K562 (cell line): ENCODE measurements at regions not wholly inside any gene's neighbourhood (a gene's known extent, or its start where the extent isn't known, plus 50 kb on each side); places are given as distances from the start of the nearest gene placed in this dataset.

ENCODE experiments used
- ATAC-seq: fragments of 200-7000 bp; cut with Tn5 transposase; 3 replicates; pipeline ENCODE4 v1.9.1; 2020; ENCODE audit warnings: moderate library complexity
- BruUV-seq: library from RNA; stranded (reverse); fragments of 400-500 nt; replicated peaks from 2 replicates; lab custom pipeline; 2021; lab: Mats Ljungman, UMichigan
- CTCF ChIA-PET: fragments of 300-600 bp; formaldehyde crosslinking; extraction: SDS; loops from one replicate; lab custom pipeline; 2021; ENCODE audit warnings: low intra/inter-chr PET ratio; lab: Yijun Ruan, JAX
- POLR2A ChIA-PET: fragments of 300-600, 350-650 bp; sonication (Branson Sonifier 250); formaldehyde crosslinking; extraction: SDS; loops from one replicate; lab custom pipeline; 2021; ENCODE audit warnings: antibody characterized with exemption, inconsistent platforms; lab: Yijun Ruan, JAX
- DNase-seq, 4 experiments: peaks; one replicate each; pipeline versions ENCODE4 v3.0.0 to v3.0.0-alpha.2; 2011 to 2018; ENCODE audit warnings: low spot score in 3 of 4, mixed read lengths in 3 of 4; ENCODE audit errors: extremely low read depth in 1 of 4
- FAIRE-seq: peaks from 2 replicates; lab custom pipeline; 2011; peaks lifted over from hg19 to GRCh38; lab: Jason Lieb, UNC
- H2AFZ ChIP-seq: 2 replicates; pipeline ENCODE4 v1.6.0; 2011; ENCODE audit warnings: low read depth, low read length, control low read depth, inconsistent platforms
- H3K27ac ChIP-seq: fragments of 200-600 bp; 3 replicates; pipeline ENCODE4 v1.8.0; 2011; ENCODE audit warnings: low read depth, mild to moderate bottlenecking, control low read depth, inconsistent platforms, low read length, moderate library complexity, mixed read lengths; ENCODE audit errors: extremely low read depth
- H3K27me3 ChIP-seq, 2 experiments: fragments of 300-600 bp in 1 of 2; 2 replicates in 1 of 2; 3 replicates in 1 of 2; pipeline versions ENCODE4 v1.6.0 to v1.8.0; 2011; ENCODE audit warnings: inconsistent platforms in 2 of 2, low read length in 2 of 2, mild to moderate bottlenecking in 1 of 2, mixed read lengths in 1 of 2, moderate library complexity in 1 of 2; ENCODE audit not compliant: control insufficient read depth in 2 of 2, insufficient read depth in 2 of 2
- H3K36me3 ChIP-seq: fragments of 300-600 bp; 3 replicates; pipeline ENCODE4 v1.8.0; 2011; ENCODE audit warnings: mild to moderate bottlenecking, low read length, inconsistent platforms; ENCODE audit not compliant: control insufficient read depth, insufficient read depth
- H3K4me1 ChIP-seq, 2 experiments: fragments of 200-600 bp in 1 of 2; replicated peaks in 1 of 2; 2 replicates in 1 of 2; 3 replicates in 1 of 2; pipeline versions ENCODE4 v1.5.1 to v1.8.0; 2011; ENCODE audit warnings: inconsistent platforms in 2 of 2, low read length in 2 of 2, mild to moderate bottlenecking in 1 of 2, mixed read lengths in 1 of 2, moderate library complexity in 1 of 2; ENCODE audit not compliant: control insufficient read depth in 2 of 2, insufficient read depth in 2 of 2
- H3K4me2 ChIP-seq: 2 replicates; pipeline ENCODE4 v1.6.1; 2011; ENCODE audit warnings: low read length, control low read depth, inconsistent platforms, mixed read lengths; ENCODE audit not compliant: insufficient read depth
- H3K4me3 ChIP-seq: fragments of 200-600 bp; sonication (generic), shearing (Covaris generic); 2 replicates; pipeline ENCODE4 v1.5.1; 2016; ENCODE audit warnings: control low read depth, inconsistent platforms
- H3K79me2 ChIP-seq: fragments of 200-600 bp; 3 replicates; pipeline ENCODE4 v1.8.0; 2011; ENCODE audit warnings: low read length, inconsistent platforms; ENCODE audit not compliant: control insufficient read depth, insufficient read depth
- H3K9ac ChIP-seq, 2 experiments: 2 replicates each; pipeline versions ENCODE4 v1.6.0 to v1.6.1; 2011; ENCODE audit warnings: low read depth in 2 of 2, low read length in 2 of 2, control low read depth in 1 of 2, inconsistent platforms in 1 of 2, mild to moderate bottlenecking in 1 of 2, mixed read lengths in 1 of 2; ENCODE audit not compliant: insufficient read depth in 1 of 2
- H3K9me1 ChIP-seq: one replicate; pipeline ENCODE4 v1.6.0; 2011; ENCODE audit warnings: inconsistent platforms, mild to moderate bottlenecking, low read length, moderate library complexity; ENCODE audit not compliant: control insufficient read depth, insufficient read depth
- H3K9me3 ChIP-seq: replicated peaks from 2 replicates; pipeline ENCODE4 v1.5.1; 2011; ENCODE audit warnings: low read depth, low read length, inconsistent platforms; ENCODE audit not compliant: control insufficient read depth, insufficient read depth
- H4K20me1 ChIP-seq: replicated peaks from 2 replicates; pipeline ENCODE4 v1.6.1; 2011; ENCODE audit warnings: low read length, inconsistent platforms, mixed read lengths; ENCODE audit not compliant: control insufficient read depth, insufficient read depth
- BCOR ChIP-seq: fragments of 450-650 bp; IDR thresholded peaks from 2 replicates; pipeline ENCODE4 v1.6.1; 2016
- MEF2D ChIP-seq: conservative IDR thresholded peaks from 2 replicates; pipeline ENCODE4 v1.6.1; 2016; ENCODE audit warnings: low read depth, missing genetic modification characterization, missing compliant biosample characterization
- NR2F6 ChIP-seq: fragments of 450-650 bp; formaldehyde crosslinking; IDR thresholded peaks from 2 replicates; pipeline ENCODE4 v1.4.0; 2020; ENCODE audit warnings: mild to moderate bottlenecking
- PHB ChIP-seq: fragments of 250-450 bp; sonication (Bioruptor Pico); IDR thresholded peaks from 2 replicates; pipeline ENCODE4 v1.5.0; 2021
- SMARCB1 ChIP-seq: IDR thresholded peaks from 2 replicates; pipeline ENCODE4 v1.6.1; 2011; ENCODE audit warnings: improper control_type of control experiment, low read depth; ENCODE audit not compliant: insufficient read length
- TAF1 ChIP-seq: IDR thresholded peaks from 2 replicates; pipeline ENCODE4 v1.6.1; 2011; ENCODE audit warnings: mild to moderate bottlenecking, low read length, moderate library complexity; ENCODE audit not compliant: insufficient read depth, control insufficient read depth, severe bottlenecking; ENCODE audit errors: extremely low read depth
- ZNF124 ChIP-seq: sonication (generic); formaldehyde crosslinking; IDR thresholded peaks from 2 replicates; pipeline ENCODE4 v1.8.1; 2022; ENCODE audit warnings: missing genetic modification reagents
- ZNF41 ChIP-seq: fragments of 250-450 bp; sonication (Bioruptor Pico); conservative IDR thresholded peaks from 2 replicates; pipeline ENCODE4 v1.4.0; 2020; ENCODE audit warnings: mild to moderate bottlenecking
- ZNF583 ChIP-seq: fragments of 250-450 bp; sonication (Bioruptor Pico); IDR thresholded peaks from 2 replicates; pipeline ENCODE4 v1.4.0; 2020
- ZNF830 ChIP-seq: fragments of 250-450 bp; sonication (Bioruptor Pico); IDR thresholded peaks from 2 replicates; pipeline ENCODE4 v1.5.0; 2021; ENCODE audit warnings: mild to moderate bottlenecking
- WGBS: fragments of 100-300 bp; shearing (Covaris generic); methylation state at CpG from one replicate; pipeline ENCODE4 v1.1.6; 2016; ENCODE audit warnings: low coverage, mixed read lengths; ENCODE audit not compliant: insufficient coverage; ENCODE audit errors: missing lambda C conversion rate; 5-methylcytosine and 5-hydroxymethylcytosine counted together
- in situ Hi-C: fragments of 300-500 bp; cut with MboI; formaldehyde crosslinking; loops from 4 replicates; pipeline ENCODE4 v1.15.0; 2018; ENCODE audit warnings: inconsistent platforms, mixed read lengths
- intact Hi-C: fragments of 100-400 bp; cut with micrococcal nuclease; formaldehyde crosslinking; loops from 2 replicates; pipeline ENCODE4 v1.14.2; 2022
- TF ChIP-seq, protein P1 (sequence below): fragments of 450-650 bp; formaldehyde crosslinking; IDR thresholded peaks from 2 replicates; pipeline ENCODE4 v1.4.0; 2020; ENCODE audit warnings: mild to moderate bottlenecking, moderate library complexity
- TF ChIP-seq, protein P2 (sequence below): fragments of 250-450 bp; sonication (Bioruptor Pico); IDR thresholded peaks from 2 replicates; pipeline ENCODE4 v1.9.0; 2021; ENCODE audit warnings: mild to moderate bottlenecking, inconsistent platforms
- TF ChIP-seq, protein P3 (sequence below): fragments of 450-650 bp; IDR thresholded peaks from 2 replicates; pipeline ENCODE4 v1.6.1; 2016; ENCODE audit warnings: mild to moderate bottlenecking
- TF ChIP-seq, protein P4 (sequence below), 2 experiments: fragments of 250-450 bp in 1 of 2; fragments of 450-650 bp in 1 of 2; sonication (Bioruptor Pico) in 1 of 2; IDR thresholded peaks; 2 replicates each; pipeline versions ENCODE4 v1.6.1 to v1.8.0; 2016 to 2021; ENCODE audit warnings: mild to moderate bottlenecking in 2 of 2, moderate library complexity in 2 of 2, missing compliant biosample characterization in 1 of 2, missing genetic modification characterization in 1 of 2
- TF ChIP-seq, protein P5 (sequence below): fragments of 250-450 bp; sonication (Bioruptor Pico); IDR thresholded peaks from 2 replicates; pipeline ENCODE4 v1.6.1; 2021; ENCODE audit warnings: mild to moderate bottlenecking

DNA sequence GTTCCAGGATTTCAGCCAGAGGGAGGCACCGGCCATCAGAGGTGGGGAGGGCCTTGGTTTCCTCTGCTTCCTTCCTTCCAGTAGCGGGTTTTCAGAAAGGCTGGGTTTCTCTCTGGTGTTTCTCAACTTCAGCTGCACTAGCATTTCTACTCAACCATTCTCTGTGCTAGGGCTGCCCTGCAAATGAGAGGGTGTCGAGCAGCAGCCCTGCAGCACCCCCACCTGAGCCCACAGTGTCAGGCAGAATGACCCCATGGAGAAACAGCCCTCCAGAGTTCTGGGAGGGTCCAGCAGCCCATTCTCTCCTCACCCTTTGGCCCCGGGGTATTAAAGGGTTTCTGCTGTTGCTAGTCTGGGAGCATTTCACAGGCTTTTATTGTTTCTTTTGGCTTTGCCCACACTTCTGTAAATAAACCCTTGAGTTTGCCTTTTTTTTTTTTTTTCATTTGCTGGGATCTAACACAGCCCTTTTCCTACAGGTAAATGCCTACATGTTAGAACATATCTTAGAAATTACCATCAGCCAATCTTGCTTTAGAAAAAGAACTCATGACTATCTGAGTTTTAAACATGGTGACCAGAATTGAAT lies 151.5 kb upstream of the VIPR2 start:
- intact Hi-C loops = no loop called here
- H3K4me3 ChIP-seq = no peak overlapping the region
- 2% methylated on average over 4 of the region's 4 CpGs for WGBS
- TF ChIP-seq, protein P1, sequence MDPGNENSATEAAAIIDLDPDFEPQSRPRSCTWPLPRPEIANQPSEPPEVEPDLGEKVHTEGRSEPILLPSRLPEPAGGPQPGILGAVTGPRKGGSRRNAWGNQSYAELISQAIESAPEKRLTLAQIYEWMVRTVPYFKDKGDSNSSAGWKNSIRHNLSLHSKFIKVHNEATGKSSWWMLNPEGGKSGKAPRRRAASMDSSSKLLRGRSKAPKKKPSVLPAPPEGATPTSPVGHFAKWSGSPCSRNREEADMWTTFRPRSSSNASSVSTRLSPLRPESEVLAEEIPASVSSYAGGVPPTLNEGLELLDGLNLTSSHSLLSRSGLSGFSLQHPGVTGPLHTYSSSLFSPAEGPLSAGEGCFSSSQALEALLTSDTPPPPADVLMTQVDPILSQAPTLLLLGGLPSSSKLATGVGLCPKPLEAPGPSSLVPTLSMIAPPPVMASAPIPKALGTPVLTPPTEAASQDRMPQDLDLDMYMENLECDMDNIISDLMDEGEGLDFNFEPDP (CRISPR knock-in tag) = no peak
- TF ChIP-seq ZNF41 (CRISPR knock-in tag) (no peak), ZNF583 (CRISPR knock-in tag) (no peak), SMARCB1 (no peak), PHB (CRISPR knock-in tag) (no peak), ZNF124 (no peak), NR2F6 (CRISPR knock-in tag) (no peak), MEF2D (tag) (no peak), TAF1 (no peak), ZNF830 (CRISPR knock-in tag) (no peak), BCOR (no peak)
- TF ChIP-seq, protein P2, sequence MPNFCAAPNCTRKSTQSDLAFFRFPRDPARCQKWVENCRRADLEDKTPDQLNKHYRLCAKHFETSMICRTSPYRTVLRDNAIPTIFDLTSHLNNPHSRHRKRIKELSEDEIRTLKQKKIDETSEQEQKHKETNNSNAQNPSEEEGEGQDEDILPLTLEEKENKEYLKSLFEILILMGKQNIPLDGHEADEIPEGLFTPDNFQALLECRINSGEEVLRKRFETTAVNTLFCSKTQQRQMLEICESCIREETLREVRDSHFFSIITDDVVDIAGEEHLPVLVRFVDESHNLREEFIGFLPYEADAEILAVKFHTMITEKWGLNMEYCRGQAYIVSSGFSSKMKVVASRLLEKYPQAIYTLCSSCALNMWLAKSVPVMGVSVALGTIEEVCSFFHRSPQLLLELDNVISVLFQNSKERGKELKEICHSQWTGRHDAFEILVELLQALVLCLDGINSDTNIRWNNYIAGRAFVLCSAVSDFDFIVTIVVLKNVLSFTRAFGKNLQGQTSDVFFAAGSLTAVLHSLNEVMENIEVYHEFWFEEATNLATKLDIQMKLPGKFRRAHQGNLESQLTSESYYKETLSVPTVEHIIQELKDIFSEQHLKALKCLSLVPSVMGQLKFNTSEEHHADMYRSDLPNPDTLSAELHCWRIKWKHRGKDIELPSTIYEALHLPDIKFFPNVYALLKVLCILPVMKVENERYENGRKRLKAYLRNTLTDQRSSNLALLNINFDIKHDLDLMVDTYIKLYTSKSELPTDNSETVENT (CRISPR knock-in tag) = no peak
- TF ChIP-seq, protein P3, sequence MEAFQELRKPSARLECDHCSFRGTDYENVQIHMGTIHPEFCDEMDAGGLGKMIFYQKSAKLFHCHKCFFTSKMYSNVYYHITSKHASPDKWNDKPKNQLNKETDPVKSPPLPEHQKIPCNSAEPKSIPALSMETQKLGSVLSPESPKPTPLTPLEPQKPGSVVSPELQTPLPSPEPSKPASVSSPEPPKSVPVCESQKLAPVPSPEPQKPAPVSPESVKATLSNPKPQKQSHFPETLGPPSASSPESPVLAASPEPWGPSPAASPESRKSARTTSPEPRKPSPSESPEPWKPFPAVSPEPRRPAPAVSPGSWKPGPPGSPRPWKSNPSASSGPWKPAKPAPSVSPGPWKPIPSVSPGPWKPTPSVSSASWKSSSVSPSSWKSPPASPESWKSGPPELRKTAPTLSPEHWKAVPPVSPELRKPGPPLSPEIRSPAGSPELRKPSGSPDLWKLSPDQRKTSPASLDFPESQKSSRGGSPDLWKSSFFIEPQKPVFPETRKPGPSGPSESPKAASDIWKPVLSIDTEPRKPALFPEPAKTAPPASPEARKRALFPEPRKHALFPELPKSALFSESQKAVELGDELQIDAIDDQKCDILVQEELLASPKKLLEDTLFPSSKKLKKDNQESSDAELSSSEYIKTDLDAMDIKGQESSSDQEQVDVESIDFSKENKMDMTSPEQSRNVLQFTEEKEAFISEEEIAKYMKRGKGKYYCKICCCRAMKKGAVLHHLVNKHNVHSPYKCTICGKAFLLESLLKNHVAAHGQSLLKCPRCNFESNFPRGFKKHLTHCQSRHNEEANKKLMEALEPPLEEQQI = no peak
- TF ChIP-seq, protein P4, sequence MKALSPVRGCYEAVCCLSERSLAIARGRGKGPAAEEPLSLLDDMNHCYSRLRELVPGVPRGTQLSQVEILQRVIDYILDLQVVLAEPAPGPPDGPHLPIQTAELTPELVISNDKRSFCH (CRISPR knock-in tag; IDR thresholded peaks at IDR 0.05) = no peak
- TF ChIP-seq, protein P4 (tag; IDR thresholded peaks at IDR 0.05) = no peak
- TF ChIP-seq, protein P5, sequence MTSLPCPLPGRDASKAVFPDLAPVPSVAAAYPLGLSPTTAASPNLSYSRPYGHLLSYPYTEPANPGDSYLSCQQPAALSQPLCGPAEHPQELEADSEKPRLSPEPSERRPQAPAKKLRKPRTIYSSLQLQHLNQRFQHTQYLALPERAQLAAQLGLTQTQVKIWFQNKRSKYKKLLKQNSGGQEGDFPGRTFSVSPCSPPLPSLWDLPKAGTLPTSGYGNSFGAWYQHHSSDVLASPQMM (CRISPR knock-in tag) = no peak

More for the DNA sequence above, 151.5 kb upstream of the VIPR2 start:
- H3K27ac ChIP-seq = no peak overlapping the region
- H4K20me1 ChIP-seq = no peaks in the 10 kb centered on the region
- no peaks in the 10 kb centered on the region for H3K9me1 ChIP-seq
- POLR2A ChIA-PET = no interaction called here
- FAIRE-seq (no peak), DNase-seq (no peak), ATAC-seq (no peak; the same call in 2 of the 3 replicates)
- CTCF ChIA-PET = interaction anchor here (0.7 kb wide), 1 partner anchor 157 kb away, joined by 3 read pairs; no protein-coding TSS in a partner anchor
- H3K4me1 ChIP-seq = no peaks in the 10 kb centered on the region
- no peaks in the 10 kb centered on the region for H3K27me3 ChIP-seq
- H3K9me3 ChIP-seq = no peaks in the 10 kb centered on the region
- H3K9ac ChIP-seq = no peak overlapping the region
- H2AFZ ChIP-seq = no peak overlapping the region
- H3K79me2 ChIP-seq = no peaks in the 10 kb centered on the region
- BruUV-seq = no TSS peak
- in situ Hi-C loops = no loop called here
- H3K4me2 ChIP-seq = no peak overlapping the region
- H3K36me3 ChIP-seq = no peaks in the 10 kb centered on the region
